ENCODE measurements at regions not wholly inside any gene's neighbourhood (a gene's known extent, or its start where the extent isn't known, plus 50 kb on each side); places are given as distances from the start of the nearest gene placed in this dataset.
A peak's percentile ranks its signal among the peaks of the same experiment; 100 is the strongest.
"Not testable (repeated sequence)": the region's sequence is repeated elsewhere in the genome, so short reads cannot be mapped to it uniquely, and the experiment has no call there.

DNA sequence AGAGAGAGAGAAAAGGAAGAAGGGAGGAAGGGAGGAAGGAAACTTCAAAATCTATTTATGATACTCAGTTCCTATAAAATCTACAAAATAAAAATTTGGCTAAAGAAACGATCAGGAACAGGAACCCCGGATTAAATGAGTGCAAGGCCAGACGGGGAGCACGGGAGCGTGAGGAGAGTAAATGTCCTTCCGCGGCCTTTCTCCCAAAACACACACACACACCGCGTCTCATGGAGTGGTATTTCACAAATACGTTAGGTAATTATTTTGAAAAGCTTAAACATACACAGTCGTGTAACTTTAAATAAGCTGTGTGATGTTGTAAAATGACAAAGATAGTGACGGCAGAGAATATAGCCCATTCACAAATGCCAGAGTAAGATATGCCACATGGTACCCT lies 125.7 kb upstream of the AFDN start:
- no peak for DNase-seq
- Histone ChIP-seq H3K27me3 (ENCODE audit: control insufficient read depth, insufficient read depth, low read length) (no peaks in the 10 kb centered on the region), H3K36me3 (replicated peaks; ENCODE audit: control insufficient read depth, insufficient read depth, low read length) (no peaks in the 10 kb centered on the region), H3K4me3 (ENCODE audit: insufficient read depth, low read depth, low read length) (no peak overlapping the region)

DNA sequence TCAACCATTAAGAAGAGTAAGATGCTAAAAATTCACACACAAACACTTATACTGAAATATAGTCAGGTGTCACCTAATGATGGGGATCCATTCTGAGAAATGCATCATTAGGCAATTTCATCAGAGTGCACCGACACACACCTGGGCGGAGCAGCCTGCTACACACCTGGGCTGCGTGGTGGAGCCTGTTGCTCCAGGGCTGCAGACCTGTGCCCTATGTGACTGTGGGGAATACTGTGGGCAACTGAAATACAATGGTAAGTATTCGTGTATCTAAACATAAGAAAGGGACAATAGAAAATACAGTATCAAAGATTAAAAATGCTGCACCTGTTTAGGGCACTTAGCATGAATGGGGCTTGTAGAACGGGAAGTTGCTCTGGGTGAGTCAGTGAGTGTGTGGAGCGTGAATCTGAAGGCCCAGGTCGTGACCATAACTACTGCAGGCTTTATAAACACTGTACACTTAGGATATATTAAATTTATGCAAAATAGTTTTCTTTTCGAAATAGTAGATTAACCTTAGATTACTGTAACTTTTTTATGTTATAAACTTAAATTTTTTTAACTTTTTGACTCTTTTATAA lies 124.4 kb upstream of the AFDN start:
- Histone ChIP-seq H3K4me3 (ENCODE audit: insufficient read depth, low read depth, low read length) (no peak overlapping the region), H3K36me3 (replicated peaks; ENCODE audit: control insufficient read depth, insufficient read depth, low read length) (no peaks in the 10 kb centered on the region), H3K27me3 (ENCODE audit: control insufficient read depth, insufficient read depth, low read length) (no peaks in the 10 kb centered on the region)
- no peak for DNase-seq

DNA sequence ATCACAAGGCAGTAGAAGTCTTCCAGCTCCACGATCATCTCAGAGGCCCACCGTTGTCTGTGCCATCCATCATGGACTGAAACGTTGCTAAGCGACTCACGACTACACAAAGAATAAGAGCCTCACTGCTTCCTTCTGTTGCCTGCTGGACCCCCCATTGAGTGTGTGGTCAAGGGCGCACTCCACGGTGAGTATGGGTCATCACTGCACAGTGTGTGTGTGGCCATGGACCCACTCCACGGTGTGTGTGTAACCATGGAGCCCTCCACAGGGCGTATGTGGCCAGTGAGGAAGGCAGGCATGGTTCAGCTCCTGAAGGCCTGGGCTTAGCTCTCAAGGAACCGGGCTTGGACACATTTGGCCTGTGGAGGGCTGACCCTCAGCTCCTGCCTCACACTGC lies 123.4 kb upstream of the AFDN start:
- DNase-seq, result no peak

DNA sequence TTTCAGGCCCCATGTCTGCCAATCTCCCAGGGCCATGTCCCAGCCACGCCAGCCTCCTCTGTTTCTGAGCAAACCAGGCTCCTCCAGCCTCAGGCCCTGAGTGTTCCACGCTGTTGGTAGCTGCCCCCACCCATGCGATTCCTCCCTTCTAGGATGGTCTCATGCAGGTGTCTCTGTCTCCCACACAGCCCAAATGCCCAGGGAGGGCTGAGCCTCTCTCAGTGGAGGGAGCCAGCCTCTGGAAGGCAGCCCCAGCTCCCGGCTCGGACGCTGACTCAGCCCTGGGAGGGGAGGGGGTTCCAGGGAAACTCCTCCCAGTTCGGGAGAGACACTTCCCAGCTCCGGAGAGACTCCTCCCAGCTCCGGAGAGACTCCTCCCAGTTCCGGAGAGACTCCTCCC lies 122.9 kb upstream of the AFDN start:
- H3K36me3 ChIP-seq (replicated peaks; ENCODE audit: control insufficient read depth, insufficient read depth, low read length), result no peaks in the 10 kb centered on the region
- H3K27me3 ChIP-seq (ENCODE audit: control insufficient read depth, insufficient read depth, low read length), result no peaks in the 10 kb centered on the region
- H3K4me3 ChIP-seq (ENCODE audit: insufficient read depth, low read depth, low read length), result no peak overlapping the region
- peak; percentile 38 for DNase-seq

More for the DNA sequence above, 123.4 kb upstream of the AFDN start:
- Histone ChIP-seq H3K36me3 (replicated peaks; ENCODE audit: control insufficient read depth, insufficient read depth, low read length) (no peaks in the 10 kb centered on the region), H3K4me3 (ENCODE audit: insufficient read depth, low read depth, low read length) (no peak overlapping the region), H3K27me3 (ENCODE audit: control insufficient read depth, insufficient read depth, low read length) (no peaks in the 10 kb centered on the region)

DNA sequence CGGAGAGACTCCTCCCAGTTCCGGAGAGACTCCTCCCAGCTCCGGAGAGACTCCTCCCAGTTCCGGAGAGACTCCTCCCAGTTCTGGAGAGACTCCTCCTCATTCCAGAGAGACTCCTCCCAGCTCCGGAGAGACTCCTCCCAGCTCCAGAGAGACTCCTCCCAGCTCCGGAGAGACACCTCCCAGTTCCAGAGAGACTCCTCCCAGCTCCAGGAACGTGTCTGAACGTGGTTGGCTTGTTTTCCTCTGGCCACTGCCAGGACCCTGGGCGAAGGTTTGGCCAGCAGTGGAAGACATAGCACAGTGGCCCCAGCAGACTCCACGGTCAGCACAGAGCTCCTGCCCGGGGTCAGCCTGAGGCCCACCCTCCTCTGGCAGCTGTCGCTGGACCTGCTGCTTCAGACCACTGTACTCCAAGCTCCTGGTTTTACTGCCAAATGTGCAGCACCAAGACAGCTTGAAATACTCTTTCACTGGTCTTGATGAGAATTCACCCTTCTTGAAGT lies 122.3 kb upstream of the AFDN start:
- Histone ChIP-seq H3K27me3 (ENCODE audit: control insufficient read depth, insufficient read depth, low read length) (no peaks in the 10 kb centered on the region), H3K36me3 (replicated peaks; ENCODE audit: control insufficient read depth, insufficient read depth, low read length) (no peaks in the 10 kb centered on the region), H3K4me3 (ENCODE audit: insufficient read depth, low read depth, low read length) (no peak overlapping the region)
- no peak for DNase-seq

DNA sequence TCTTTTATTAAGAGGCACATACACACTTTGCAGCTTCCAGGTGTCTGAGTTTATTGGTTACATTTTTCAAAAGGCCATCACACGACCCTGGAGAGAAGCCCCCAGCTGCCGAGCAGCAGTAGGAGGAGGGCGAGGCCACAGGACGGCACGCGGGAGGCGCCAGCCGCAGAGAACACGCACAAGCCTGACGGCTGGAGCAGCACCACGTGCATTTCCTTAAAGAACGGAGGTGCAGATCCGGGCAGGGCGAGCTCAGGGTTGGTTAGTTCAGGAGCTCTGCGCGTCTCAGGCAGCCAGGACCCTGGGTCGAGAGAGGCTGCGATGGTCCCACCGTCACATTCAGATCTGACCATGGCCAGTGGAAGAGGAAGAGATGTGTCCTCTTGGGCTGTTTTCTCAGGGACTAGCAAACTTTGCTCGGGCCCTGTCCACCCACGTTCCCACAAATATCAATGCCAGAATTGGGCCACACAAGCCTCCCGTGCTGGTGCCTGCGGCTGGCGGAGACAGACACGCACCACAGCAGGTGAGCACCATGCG lies 121.4 kb upstream of the AFDN start:
- no peaks in the 10 kb centered on the region for H3K27me3 ChIP-seq (ENCODE audit: control insufficient read depth, insufficient read depth, low read length)
- H3K36me3 ChIP-seq (replicated peaks; ENCODE audit: control insufficient read depth, insufficient read depth, low read length), result no peaks in the 10 kb centered on the region
- H3K4me3 ChIP-seq (ENCODE audit: insufficient read depth, low read depth, low read length), result no peak overlapping the region
- no peak for DNase-seq

DNA sequence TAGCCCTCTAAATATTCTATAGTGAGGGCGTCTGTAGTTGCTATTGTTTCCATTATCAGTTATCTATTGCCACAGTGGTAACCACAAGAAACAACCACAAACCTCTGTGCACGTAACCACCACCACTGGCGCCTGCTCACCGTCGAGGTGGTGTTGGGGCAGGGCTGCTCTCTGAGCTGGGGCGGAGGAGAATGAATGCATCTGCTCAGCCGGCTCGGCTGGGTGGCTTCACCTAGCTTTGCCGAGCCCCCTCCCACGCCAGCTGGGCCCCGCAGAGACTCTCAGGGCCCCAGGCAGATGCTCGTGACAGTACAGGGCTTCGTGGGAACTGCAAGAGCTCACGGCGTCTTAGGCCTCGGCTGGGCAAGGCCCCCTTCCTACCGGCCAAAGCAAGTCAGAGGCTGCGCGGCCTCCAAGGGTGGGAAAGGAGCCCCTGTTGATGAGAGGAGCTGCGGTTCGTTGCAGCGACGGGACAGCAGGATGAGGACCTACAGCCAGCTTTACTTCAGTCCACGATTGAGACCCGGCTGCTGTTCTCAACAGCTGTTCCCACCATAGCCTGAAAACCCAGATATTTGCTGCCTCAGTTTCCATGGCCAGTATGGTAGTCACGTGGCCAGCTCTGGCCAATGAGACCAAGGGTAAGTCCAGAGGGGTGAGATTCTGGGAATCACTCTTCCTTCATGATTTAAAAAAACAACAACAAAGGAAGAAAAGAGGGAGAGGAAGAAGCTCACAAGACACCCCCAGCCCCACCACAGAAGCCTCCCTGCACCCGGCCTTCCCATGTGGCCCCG lies 120.2 kb upstream of the AFDN start:
- no peaks in the 10 kb centered on the region for H3K36me3 ChIP-seq (replicated peaks; ENCODE audit: control insufficient read depth, insufficient read depth, low read length)
- H3K27me3 ChIP-seq (ENCODE audit: control insufficient read depth, insufficient read depth, low read length), result no peaks in the 10 kb centered on the region
- DNase-seq, result peak; percentile 57
- H3K4me3 ChIP-seq (ENCODE audit: insufficient read depth, low read depth, low read length), result no peak overlapping the region

DNA sequence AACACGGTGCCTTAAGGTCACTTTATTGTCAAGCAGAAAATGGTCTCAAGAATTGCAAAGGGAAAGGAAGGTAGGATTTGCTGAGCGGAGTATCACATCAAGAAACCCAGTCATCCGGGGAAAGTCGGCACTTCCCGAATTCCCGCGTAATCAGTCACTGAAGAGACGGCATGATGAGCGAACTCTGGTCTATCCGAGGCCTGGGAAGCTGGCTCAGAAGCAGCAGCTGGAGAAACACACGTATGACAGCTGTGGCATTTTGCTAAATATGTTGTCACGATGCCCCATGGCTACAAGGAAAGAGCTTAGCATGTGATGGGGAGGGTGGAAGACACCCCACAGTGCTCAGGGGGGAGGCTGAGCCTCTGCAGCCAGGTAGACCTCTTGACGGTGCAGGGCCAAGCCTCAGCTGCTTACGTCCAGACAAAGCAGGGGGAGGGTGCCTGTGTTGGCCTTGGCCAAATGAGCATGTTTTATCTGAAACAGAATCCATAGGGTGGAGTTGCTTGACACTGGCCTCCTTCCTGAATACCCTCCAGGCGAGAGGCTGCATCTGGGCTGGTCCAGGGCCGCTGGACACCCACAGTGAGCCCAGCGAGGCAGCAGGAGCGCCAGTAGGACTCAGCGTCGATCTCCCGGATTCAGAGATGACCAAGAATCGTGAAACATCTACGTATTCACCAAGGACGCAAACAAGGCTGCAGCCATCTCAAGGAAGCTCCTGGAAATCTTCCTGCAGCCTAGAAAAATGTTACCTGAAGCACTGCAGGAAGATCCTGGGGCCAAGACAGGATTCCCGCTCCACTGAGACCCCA lies 118.8 kb upstream of the AFDN start:
- no peaks in the 10 kb centered on the region for H3K36me3 ChIP-seq (replicated peaks; ENCODE audit: control insufficient read depth, insufficient read depth, low read length)
- no peak overlapping the region for H3K4me3 ChIP-seq (ENCODE audit: insufficient read depth, low read depth, low read length)
- DNase-seq, result peak; percentile 44
- no peaks in the 10 kb centered on the region for H3K27me3 ChIP-seq (ENCODE audit: control insufficient read depth, insufficient read depth, low read length)

DNA sequence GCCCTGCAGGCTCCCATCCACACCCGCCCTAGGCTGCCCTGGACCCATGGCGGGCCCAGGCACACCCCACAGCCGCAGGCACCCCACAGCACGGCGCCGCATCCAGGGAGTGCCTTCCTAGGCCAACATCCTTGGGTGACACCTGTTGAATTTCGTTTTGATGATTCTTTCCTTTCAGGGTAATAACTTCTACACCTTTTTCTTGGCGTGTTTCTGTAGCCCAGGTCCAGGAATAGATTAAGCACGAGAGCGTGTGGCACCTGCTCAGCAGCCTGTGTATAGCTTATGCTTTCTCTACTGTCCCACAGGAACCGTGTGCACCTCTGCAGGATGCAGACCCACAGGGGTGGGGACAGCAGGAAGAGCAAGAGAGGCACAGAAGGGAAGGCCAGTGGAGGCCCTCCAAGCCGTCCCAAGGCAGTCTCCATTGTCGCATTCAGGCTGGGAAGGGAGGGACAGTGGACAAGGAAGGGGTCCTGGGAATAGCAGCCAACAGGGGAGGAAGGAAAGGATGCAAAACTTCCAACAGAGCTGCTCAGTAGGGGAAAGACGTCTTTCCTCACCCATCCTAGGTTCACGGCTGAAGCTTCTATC lies 118.1 kb upstream of the AFDN start:
- Histone ChIP-seq H3K27me3 (ENCODE audit: control insufficient read depth, insufficient read depth, low read length) (no peaks in the 10 kb centered on the region), H3K36me3 (replicated peaks; ENCODE audit: control insufficient read depth, insufficient read depth, low read length) (no peaks in the 10 kb centered on the region), H3K4me3 (ENCODE audit: insufficient read depth, low read depth, low read length) (no peak overlapping the region)
- DNase-seq, result peak; percentile 23

DNA sequence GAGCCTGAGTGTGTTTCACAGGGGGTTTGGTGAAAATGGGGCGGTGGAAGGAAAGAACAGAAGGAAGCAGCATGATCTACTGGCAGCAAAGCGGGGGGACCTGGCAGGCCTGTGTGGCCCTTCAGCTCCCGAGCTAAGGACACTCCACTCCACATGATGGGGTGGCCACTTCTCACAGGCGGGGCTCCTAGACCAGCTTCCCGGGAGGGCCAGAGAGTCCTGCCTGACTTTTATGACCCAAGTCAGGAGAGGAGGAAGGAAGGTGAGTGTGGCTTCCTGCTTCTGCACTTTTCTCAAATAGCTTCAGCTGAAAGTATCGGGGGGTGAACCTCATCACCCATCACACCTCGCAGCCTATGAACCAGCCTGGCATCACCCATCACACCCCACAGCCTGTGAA lies 117.5 kb upstream of the AFDN start:
- H3K36me3 ChIP-seq (replicated peaks; ENCODE audit: control insufficient read depth, insufficient read depth, low read length), result no peaks in the 10 kb centered on the region
- no peaks in the 10 kb centered on the region for H3K27me3 ChIP-seq (ENCODE audit: control insufficient read depth, insufficient read depth, low read length)
- H3K4me3 ChIP-seq (ENCODE audit: insufficient read depth, low read depth, low read length), result no peak overlapping the region
- peak; percentile 28 for DNase-seq

DNA sequence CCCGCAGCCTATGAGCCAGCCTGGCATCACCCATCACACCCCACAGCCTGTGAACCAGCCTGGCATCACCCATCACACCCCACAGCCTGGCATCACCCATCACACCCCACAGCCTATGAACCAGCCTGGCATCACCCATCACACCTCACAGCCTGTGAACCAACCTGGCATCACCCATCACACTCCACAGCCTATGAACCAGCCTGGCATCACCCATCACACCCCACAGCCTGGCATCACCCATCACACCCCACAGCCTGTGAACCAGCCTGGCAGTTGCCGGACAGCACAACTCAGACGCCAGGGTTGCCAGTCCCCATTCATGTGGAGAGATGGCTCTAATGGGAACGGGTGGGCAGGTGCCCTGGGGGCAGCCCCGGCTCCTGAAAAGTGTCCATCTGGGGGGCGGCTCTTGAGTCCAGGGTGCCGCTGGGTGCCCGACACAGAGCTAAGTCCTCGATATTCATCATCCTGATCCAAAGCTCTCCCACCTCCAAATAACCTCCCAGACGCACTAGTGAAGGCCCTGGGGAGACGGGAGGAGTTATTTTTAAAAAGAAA lies 116.9 kb upstream of the AFDN start:
- H3K27me3 ChIP-seq (ENCODE audit: control insufficient read depth, insufficient read depth, low read length); H3K4me3 ChIP-seq (ENCODE audit: insufficient read depth, low read depth, low read length); H3K36me3 ChIP-seq (replicated peaks; ENCODE audit: control insufficient read depth, insufficient read depth, low read length): not testable (repeated sequence)
- peak; percentile 29 for DNase-seq

DNA sequence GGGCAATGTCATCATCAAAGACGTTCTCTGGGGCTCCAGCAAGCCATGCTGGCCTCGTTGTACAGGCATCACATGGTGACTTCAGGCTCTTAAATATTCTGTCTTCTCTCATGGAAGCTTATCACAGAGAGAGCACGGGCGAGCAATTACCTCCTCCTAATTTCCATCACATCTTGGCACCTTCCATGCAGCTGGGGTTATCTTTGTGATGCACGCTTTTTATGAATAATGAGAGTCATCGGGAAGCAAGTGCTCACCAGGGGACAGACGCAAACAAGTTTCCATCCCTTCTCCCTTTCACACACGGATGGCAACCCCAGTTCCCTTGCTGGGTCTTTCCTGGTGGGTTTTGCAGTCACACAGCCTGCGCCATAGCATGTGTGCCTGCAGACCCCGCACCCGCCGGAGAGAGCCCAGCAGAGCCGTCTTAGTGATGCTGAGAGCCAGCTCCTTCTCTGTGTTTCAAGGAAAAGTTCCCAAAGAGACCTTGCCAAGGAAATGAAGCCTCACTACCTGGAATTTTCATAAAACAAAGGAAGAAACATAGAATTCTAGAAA lies 116.3 kb upstream of the AFDN start:
- H3K4me3 ChIP-seq (ENCODE audit: insufficient read depth, low read depth, low read length), result no peak overlapping the region
- peak; percentile 49 for DNase-seq
- H3K36me3 ChIP-seq (replicated peaks; ENCODE audit: control insufficient read depth, insufficient read depth, low read length), result no peaks in the 10 kb centered on the region
- no peaks in the 10 kb centered on the region for H3K27me3 ChIP-seq (ENCODE audit: control insufficient read depth, insufficient read depth, low read length)

DNA sequence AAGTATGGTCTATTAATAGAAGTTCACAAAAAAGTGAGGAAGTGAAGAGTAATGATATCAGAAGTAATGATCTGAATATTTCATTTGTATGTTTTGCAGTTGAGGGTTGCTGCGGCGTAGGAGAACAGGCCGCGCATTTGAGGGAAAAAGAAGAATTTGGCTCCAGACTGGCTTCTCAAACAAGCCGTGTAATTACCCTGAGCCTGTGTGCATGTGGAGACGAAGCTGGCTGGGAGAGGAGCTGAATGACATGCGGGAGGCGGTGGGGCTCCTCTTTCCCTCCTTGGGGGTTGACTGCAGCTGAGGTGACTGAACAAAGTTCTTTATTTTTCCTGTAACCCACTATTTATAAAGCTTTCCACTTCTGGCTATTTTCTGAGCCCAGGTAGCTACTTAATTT lies 115.5 kb upstream of the AFDN start:
- H3K27me3 ChIP-seq (ENCODE audit: control insufficient read depth, insufficient read depth, low read length), result no peaks in the 10 kb centered on the region
- H3K4me3 ChIP-seq (ENCODE audit: insufficient read depth, low read depth, low read length), result no peak overlapping the region
- H3K36me3 ChIP-seq (replicated peaks; ENCODE audit: control insufficient read depth, insufficient read depth, low read length), result no peaks in the 10 kb centered on the region
- DNase-seq, result peak; percentile 49
